PC-3 (cell line): ENCODE measurements at regions not wholly inside any gene's neighbourhood (a gene's known extent, or its start where the extent isn't known, plus 50 kb on each side); places are given as distances from the start of the nearest gene placed in this dataset.

Experiments
- ATAC-seq: fragments of 200-7000 bp; cut with Tn5 transposase; 2 replicates; pipeline ENCODE4 v1.9.1; 2020; ENCODE audit warnings: mild to moderate bottlenecking, moderate library complexity
- BruUV-seq: library from RNA; stranded (reverse); fragments of 400-500 nt; replicated peaks from 2 replicates; lab custom pipeline; 2021; lab: Mats Ljungman, UMichigan
- CTCF ChIA-PET: fragments of 300-600 bp; sonication (Branson Sonifier 250); formaldehyde crosslinking; loops from one replicate; lab custom pipeline; 2022; ENCODE audit warnings: antibody characterized with exemption; lab: Charles Lee
- POLR2A ChIA-PET: fragments of 300-600 bp; sonication (Branson Sonifier 250); formaldehyde crosslinking; loops from one replicate; lab custom pipeline; 2022; ENCODE audit warnings: antibody characterized with exemption; ENCODE audit not compliant: unreplicated experiment; lab: Charles Lee
- DNase-seq: peaks from one replicate; pipeline ENCODE4 v3.0.0-alpha.2; 2015
- H2AFZ ChIP-seq: fragments of 300-600 bp; sonication (generic); 2 replicates; pipeline ENCODE4 v1.6.0; 2016; ENCODE audit warnings: antibody characterized with exemption, low read length
- H3F3A ChIP-seq: fragments of 300-600 bp; sonication (generic); one replicate; pipeline ENCODE4 v1.6.0; 2017; ENCODE audit warnings: antibody characterized with exemption, low read length, control low read depth, mild to moderate bottlenecking; ENCODE audit not compliant: unreplicated experiment
- H3K27ac ChIP-seq: fragments of 300-600 bp; sonication (generic); 2 replicates; pipeline ENCODE4 v1.5.1; 2016; ENCODE audit warnings: mild to moderate bottlenecking, low read length
- H3K27me3 ChIP-seq: fragments of 300-600 bp; sonication (generic); 2 replicates; pipeline ENCODE4 v1.6.1; 2016; ENCODE audit warnings: low read length, mixed read lengths
- H3K36me3 ChIP-seq: fragments of 300-600 bp; sonication (generic); 2 replicates; pipeline ENCODE4 v1.6.1; 2016; ENCODE audit warnings: low read depth, mixed run types, low read length, mixed read lengths
- H3K4me1 ChIP-seq: fragments of 300-600 bp; sonication (generic); 2 replicates; pipeline ENCODE4 v1.5.1; 2016; ENCODE audit warnings: low read length; ENCODE audit not compliant: insufficient read depth
- H3K4me2 ChIP-seq: fragments of 300-600 bp; sonication (generic); 2 replicates; pipeline ENCODE4 v1.6.0; 2016; ENCODE audit warnings: low read length
- H3K4me3 ChIP-seq: fragments of 300-600 bp; sonication (generic); 2 replicates; pipeline ENCODE4 v1.5.1; 2016; ENCODE audit warnings: mild to moderate bottlenecking, low read length, mixed read lengths
- H3K79me2 ChIP-seq: fragments of 300-600 bp; sonication (generic); 2 replicates; pipeline ENCODE4 v1.6.1; 2017; ENCODE audit warnings: low read length, mixed read lengths
- H3K9ac ChIP-seq: fragments of 300-600 bp; sonication (generic); 2 replicates; pipeline ENCODE4 v1.6.0; 2016; ENCODE audit warnings: mild to moderate bottlenecking, low read length
- H3K9me2 ChIP-seq: fragments of 300-600 bp; sonication (generic); replicated peaks from 2 replicates; pipeline ENCODE4 v1.6.1; 2016; ENCODE audit warnings: mixed run types, low read length, mixed read lengths
- H3K9me3 ChIP-seq: fragments of 300-600 bp; sonication (generic); 2 replicates; pipeline ENCODE4 v1.6.1; 2016; ENCODE audit warnings: low read length, mixed read lengths
- H4K20me1 ChIP-seq: fragments of 300-600 bp; sonication (generic); 2 replicates; pipeline ENCODE4 v1.6.1; 2016; ENCODE audit warnings: low read length, mixed read lengths
- EZH2 ChIP-seq: fragments of 300-600 bp; sonication (generic); IDR thresholded peaks from one replicate; pipeline ENCODE4 v1.6.1; 2017; ENCODE audit warnings: antibody characterized with exemption, mild to moderate bottlenecking, low read length; ENCODE audit not compliant: unreplicated experiment
- EZH2phosphoT487 ChIP-seq: fragments of 300-600 bp; sonication (generic); IDR thresholded peaks from 2 replicates; pipeline ENCODE4 v1.6.1; 2018; ENCODE audit warnings: mild to moderate bottlenecking, antibody characterized with exemption, low read length, borderline replicate concordance
- intact Hi-C: fragments of 100-400 bp; cut with micrococcal nuclease; formaldehyde crosslinking; loops from 2 replicates; pipeline ENCODE4 v1.9.0; 2023
- TF ChIP-seq, protein P1 (sequence below): fragments of 300-600 bp; sonication (generic); conservative IDR thresholded peaks from 2 replicates; pipeline ENCODE4 v1.5.1; 2017; ENCODE audit warnings: antibody characterized with exemption, low read depth, mild to moderate bottlenecking, low read length

DNA sequence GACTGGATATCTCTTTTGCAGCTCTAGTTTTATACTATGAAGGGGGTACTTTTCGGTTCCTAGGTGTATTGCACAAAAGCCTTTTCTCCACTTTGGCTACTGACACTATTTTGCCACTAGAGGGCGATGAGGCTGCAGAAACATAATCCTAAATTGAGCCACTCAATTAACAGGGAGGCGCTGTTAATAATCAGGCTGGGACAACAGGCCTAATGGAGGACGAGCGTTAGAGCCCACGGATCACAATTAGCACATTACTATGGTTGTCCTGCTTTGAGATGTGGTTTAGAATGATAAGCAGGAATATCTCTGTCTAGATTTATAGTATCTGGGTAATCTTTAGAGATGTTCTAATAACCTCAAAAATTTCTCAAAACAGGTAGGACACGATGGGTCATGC lies 62.2 kb upstream of the PMAIP1 start:
- DNase-seq (peak; percentile 88), ATAC-seq (peak; percentile 87)
- intact Hi-C loops: loop anchor here (1.0 kb wide), 3 partner anchors 48 to 151 kb away; no protein-coding TSS in a partner anchor
- TF ChIP-seq, protein P1, sequence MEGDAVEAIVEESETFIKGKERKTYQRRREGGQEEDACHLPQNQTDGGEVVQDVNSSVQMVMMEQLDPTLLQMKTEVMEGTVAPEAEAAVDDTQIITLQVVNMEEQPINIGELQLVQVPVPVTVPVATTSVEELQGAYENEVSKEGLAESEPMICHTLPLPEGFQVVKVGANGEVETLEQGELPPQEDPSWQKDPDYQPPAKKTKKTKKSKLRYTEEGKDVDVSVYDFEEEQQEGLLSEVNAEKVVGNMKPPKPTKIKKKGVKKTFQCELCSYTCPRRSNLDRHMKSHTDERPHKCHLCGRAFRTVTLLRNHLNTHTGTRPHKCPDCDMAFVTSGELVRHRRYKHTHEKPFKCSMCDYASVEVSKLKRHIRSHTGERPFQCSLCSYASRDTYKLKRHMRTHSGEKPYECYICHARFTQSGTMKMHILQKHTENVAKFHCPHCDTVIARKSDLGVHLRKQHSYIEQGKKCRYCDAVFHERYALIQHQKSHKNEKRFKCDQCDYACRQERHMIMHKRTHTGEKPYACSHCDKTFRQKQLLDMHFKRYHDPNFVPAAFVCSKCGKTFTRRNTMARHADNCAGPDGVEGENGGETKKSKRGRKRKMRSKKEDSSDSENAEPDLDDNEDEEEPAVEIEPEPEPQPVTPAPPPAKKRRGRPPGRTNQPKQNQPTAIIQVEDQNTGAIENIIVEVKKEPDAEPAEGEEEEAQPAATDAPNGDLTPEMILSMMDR: peak; percentile 96
- TF ChIP-seq EZH2phosphoT487: no peak
- H2AFZ ChIP-seq: peak overlapping the region; percentile 24
- no peak overlapping the region for H3K4me3 ChIP-seq
- ChIA-PET POLR2A (interaction anchor here (0.6 to 0.7 kb wide), 2 partner anchors 46 to 63 kb away, joined by 3 to 4 read pairs; no protein-coding TSS in a partner anchor), CTCF (interaction anchor here (0.6 to 0.7 kb wide), 4 partner anchors 63 to 157 kb away, joined by 3 to 13 read pairs (median 6); partner anchors contain the start of gene PMAIP1)
- H3K4me2 ChIP-seq: peak overlapping the region; percentile 29; the same call in 1 of the 2 replicates
- no peak overlapping the region for H3K9ac ChIP-seq
- no peaks in the 10 kb centered on the region for H3K9me3 ChIP-seq
- H3K27me3 ChIP-seq: no peaks in the 10 kb centered on the region
- H3K27ac ChIP-seq: no peak overlapping the region
- no peaks in the 10 kb centered on the region for H3F3A ChIP-seq
- no peaks in the 10 kb centered on the region for H4K20me1 ChIP-seq
- no peaks in the 10 kb centered on the region for H3K4me1 ChIP-seq
- no peaks in the 10 kb centered on the region for H3K9me2 ChIP-seq
- no peaks in the 10 kb centered on the region for H3K36me3 ChIP-seq
- no TSS peak for BruUV-seq
- H3K79me2 ChIP-seq: no peaks in the 10 kb centered on the region

DNA sequence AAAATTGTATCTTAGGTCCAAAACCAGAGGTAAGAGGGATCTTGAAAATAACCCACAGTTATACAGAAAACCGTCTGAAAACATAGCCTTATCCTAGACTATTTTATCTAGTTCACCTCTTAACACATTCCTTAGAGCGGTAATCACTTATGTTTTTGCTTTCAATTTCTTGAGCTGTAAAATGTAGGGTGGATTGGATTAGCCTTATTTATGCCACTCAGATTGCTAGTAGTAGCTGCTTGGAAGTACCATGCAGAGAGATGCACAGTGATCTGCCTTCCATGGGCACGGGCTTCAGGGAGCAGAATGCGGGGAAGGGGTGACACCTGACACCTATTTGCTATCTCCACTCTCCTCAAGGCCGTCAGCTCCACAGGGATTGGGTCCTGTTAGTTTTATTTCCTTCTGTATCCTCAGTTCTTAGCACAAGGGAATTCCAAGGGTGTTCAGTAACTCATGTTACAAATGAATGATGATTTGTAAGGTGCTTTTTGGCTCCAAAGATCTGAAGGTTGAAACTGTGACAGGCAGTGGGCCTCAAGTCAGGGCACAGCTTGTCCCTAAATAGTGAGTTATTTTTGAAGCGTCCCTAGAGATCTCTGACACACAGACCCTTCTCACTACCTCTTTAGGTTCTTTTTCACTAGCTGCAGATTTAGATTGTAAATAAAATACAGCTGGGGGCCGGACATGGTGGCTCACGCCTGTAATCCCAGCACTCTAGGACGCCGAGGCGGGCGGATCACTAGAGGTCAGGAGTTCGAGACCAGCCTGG lies 64.0 kb upstream of the PMAIP1 start:
- H3F3A ChIP-seq: no peaks in the 10 kb centered on the region
- ChIA-PET CTCF (no interaction called here), POLR2A (no interaction called here)
- ATAC-seq: no peak
- TF ChIP-seq EZH2 (no peak), EZH2phosphoT487 (no peak)
- TF ChIP-seq, protein P1: no peak
- no peaks in the 10 kb centered on the region for H3K9me2 ChIP-seq
- H3K79me2 ChIP-seq: no peaks in the 10 kb centered on the region
- no peak overlapping the region for H3K9ac ChIP-seq
- BruUV-seq: no TSS peak
- no peak for DNase-seq
- no peak overlapping the region for H3K4me2 ChIP-seq
- no peak overlapping the region for H2AFZ ChIP-seq
- H3K27ac ChIP-seq: no peak overlapping the region
- no peaks in the 10 kb centered on the region for H3K4me1 ChIP-seq
- no peak overlapping the region for H3K4me3 ChIP-seq
- H4K20me1 ChIP-seq: no peaks in the 10 kb centered on the region
- H3K27me3 ChIP-seq: no peaks in the 10 kb centered on the region
- no peaks in the 10 kb centered on the region for H3K9me3 ChIP-seq
- intact Hi-C loops: no loop called here
- H3K36me3 ChIP-seq: no peaks in the 10 kb centered on the region

DNA sequence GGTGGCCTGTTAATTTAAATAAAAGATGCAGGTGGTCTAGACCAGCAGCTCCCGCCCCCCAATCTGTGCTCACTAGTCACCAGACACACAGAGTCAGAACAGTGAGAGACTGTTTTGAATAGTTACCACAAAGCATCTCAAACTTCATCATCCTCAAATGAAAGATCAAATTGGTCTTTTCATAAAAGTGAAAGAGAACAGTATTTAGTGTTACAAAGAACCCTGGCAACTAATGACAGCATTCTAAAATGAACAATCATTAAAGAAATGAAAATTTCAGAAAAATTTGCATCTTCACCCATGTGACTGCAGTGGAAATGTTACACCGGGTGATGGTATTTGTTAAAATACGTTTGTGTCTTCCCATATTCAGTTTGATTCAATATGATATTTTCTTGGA lies 65.5 kb upstream of the PMAIP1 start:
- H3K79me2 ChIP-seq: no peaks in the 10 kb centered on the region
- BruUV-seq: no TSS peak
- no peak overlapping the region for H3K27ac ChIP-seq
- no peaks in the 10 kb centered on the region for H4K20me1 ChIP-seq
- intact Hi-C loops: no loop called here
- H3K27me3 ChIP-seq: no peaks in the 10 kb centered on the region
- ChIA-PET CTCF (no interaction called here), POLR2A (no interaction called here)
- H3K4me3 ChIP-seq: no peak overlapping the region
- no peak for TF ChIP-seq EZH2phosphoT487
- TF ChIP-seq EZH2: no peak
- TF ChIP-seq, protein P1: no peak
- H3K9ac ChIP-seq: no peak overlapping the region
- H2AFZ ChIP-seq: no peak overlapping the region
- ATAC-seq: no peak
- H3K9me2 ChIP-seq: no peaks in the 10 kb centered on the region
- H3K36me3 ChIP-seq: no peaks in the 10 kb centered on the region
- no peaks in the 10 kb centered on the region for H3K4me1 ChIP-seq
- no peaks in the 10 kb centered on the region for H3F3A ChIP-seq
- no peaks in the 10 kb centered on the region for H3K9me3 ChIP-seq
- no peak for DNase-seq
- H3K4me2 ChIP-seq: no peak overlapping the region
